IMR-90 (cell line): ENCODE measurements at regions not wholly inside any gene's neighbourhood (a gene's known extent, or its start where the extent isn't known, plus 50 kb on each side); places are given as distances from the start of the nearest gene placed in this dataset.

Experiments
- ATAC-seq: fragments of 200-7000 bp; cut with Tn5 transposase; 2 replicates; pipeline ENCODE4 v1.9.1; 2020; ENCODE audit warnings: low read depth, mild to moderate bottlenecking, moderate library complexity
- BruUV-seq: library from RNA; stranded (reverse); fragments of 400-500 nt; replicated peaks from 2 replicates; lab custom pipeline; 2021; lab: Mats Ljungman, UMichigan
- CTCF ChIA-PET: fragments of 300-600 bp; formaldehyde crosslinking; extraction: SDS; loops from one replicate; lab custom pipeline; 2021; ENCODE audit warnings: antibody characterized with exemption; lab: Yijun Ruan, JAX
- POLR2A ChIA-PET: fragments of 300-600 bp; sonication (Branson Sonifier 250); formaldehyde crosslinking; loops from one replicate; lab custom pipeline; 2022; ENCODE audit warnings: antibody characterized with exemption; ENCODE audit not compliant: unreplicated experiment; lab: Charles Lee
- DNase-seq: peaks from one replicate; pipeline ENCODE4 v3.0.0; 2013
- H2AFZ ChIP-seq: replicated peaks from 2 replicates; pipeline ENCODE3; 2013; ENCODE audit warnings: low read length, mild to moderate bottlenecking; ENCODE audit not compliant: poor library complexity
- H2AK5ac ChIP-seq: 2 replicates; pipeline ENCODE4 v1.6.1; 2013; ENCODE audit warnings: low read depth, low read length, inconsistent platforms
- H2AK9ac ChIP-seq: replicated peaks from 2 replicates; pipeline ENCODE3; 2013; ENCODE audit warnings: mild to moderate bottlenecking, low read depth, low read length, moderate library complexity; ENCODE audit not compliant: poor library complexity
- H2BK120ac ChIP-seq: 2 replicates; pipeline ENCODE4 v1.6.1; 2013; ENCODE audit warnings: low read depth, low read length, inconsistent platforms
- H2BK15ac ChIP-seq: 3 replicates; pipeline ENCODE4 v1.6.1; 2013; ENCODE audit warnings: low read depth, low read length, inconsistent platforms
- H2BK20ac ChIP-seq: 2 replicates; pipeline ENCODE4 v1.6.1; 2013; ENCODE audit warnings: low read depth, mild to moderate bottlenecking, inconsistent platforms, low read length, moderate library complexity
- H2BK5ac ChIP-seq: 2 replicates; pipeline ENCODE4 v1.6.1; 2013; ENCODE audit warnings: mild to moderate bottlenecking, low read depth, low read length, inconsistent platforms; ENCODE audit not compliant: poor library complexity, severe bottlenecking
- H3K14ac ChIP-seq: replicated peaks from 2 replicates; pipeline ENCODE4 v1.6.1; 2013; ENCODE audit warnings: low read depth, low read length, inconsistent platforms
- H3K18ac ChIP-seq: 2 replicates; pipeline ENCODE4 v1.6.1; 2013; ENCODE audit warnings: low read depth, low read length, control low read depth
- H3K23ac ChIP-seq: 2 replicates; pipeline ENCODE4 v1.6.1; 2013; ENCODE audit warnings: low read depth, low read length, inconsistent platforms
- H3K27ac ChIP-seq: 2 replicates; pipeline ENCODE4 v1.5.1; 2013; ENCODE audit warnings: mild to moderate bottlenecking, control low read depth, low read length; ENCODE audit not compliant: insufficient read depth
- H3K27me3 ChIP-seq: 2 replicates; pipeline ENCODE4 v1.6.1; 2013; ENCODE audit warnings: low read length; ENCODE audit not compliant: control insufficient read depth, insufficient read depth
- H3K36me3 ChIP-seq: 2 replicates; pipeline ENCODE4 v1.6.1; 2013; ENCODE audit warnings: low read length, mixed read lengths; ENCODE audit not compliant: control insufficient read depth, insufficient read depth
- H3K4ac ChIP-seq: 2 replicates; pipeline ENCODE4 v1.6.1; 2013; ENCODE audit warnings: low read depth, low read length, inconsistent platforms
- H3K4me1 ChIP-seq: 2 replicates; pipeline ENCODE4 v1.6.1; 2013; ENCODE audit warnings: low read length, mixed read lengths; ENCODE audit not compliant: control insufficient read depth, insufficient read depth
- H3K4me2 ChIP-seq: 2 replicates; pipeline ENCODE4 v1.6.1; 2013; ENCODE audit warnings: low read depth, mild to moderate bottlenecking, control low read depth, low read length, moderate library complexity
- H3K4me3 ChIP-seq: 2 replicates; pipeline ENCODE4 v1.5.1; 2013; ENCODE audit warnings: low read depth, mild to moderate bottlenecking, control low read depth, low read length, moderate library complexity; ENCODE audit not compliant: insufficient read depth
- H3K56ac ChIP-seq: 2 replicates; pipeline ENCODE4 v1.6.1; 2013; ENCODE audit warnings: low read length, inconsistent platforms; ENCODE audit not compliant: insufficient read depth; ENCODE audit errors: extremely low read depth
- H3K79me1 ChIP-seq, 2 experiments: 2 replicates each; pipeline ENCODE4 v1.6.1; 2013; ENCODE audit warnings: low read length in 2 of 2, inconsistent platforms in 1 of 2, low read depth in 1 of 2
- H3K9ac ChIP-seq: 2 replicates; pipeline ENCODE4 v1.6.1; 2013; ENCODE audit warnings: low read depth, low read length, control low read depth
- H3K9me1 ChIP-seq: 2 replicates; pipeline ENCODE4 v1.6.1; 2013; ENCODE audit warnings: low read length, inconsistent platforms; ENCODE audit not compliant: insufficient read depth
- H3K9me3 ChIP-seq: 2 replicates; pipeline ENCODE4 v1.6.1; 2013; ENCODE audit warnings: low read length; ENCODE audit not compliant: control insufficient read depth, insufficient read depth
- H4K20me1 ChIP-seq: 2 replicates; pipeline ENCODE4 v1.6.1; 2013; ENCODE audit warnings: low read length, inconsistent platforms; ENCODE audit not compliant: insufficient read depth
- H4K5ac ChIP-seq: 2 replicates; pipeline ENCODE4 v1.6.1; 2013; ENCODE audit warnings: mild to moderate bottlenecking, low read depth, low read length, control low read depth
- H4K8ac ChIP-seq, 2 experiments: 2 replicates each; pipeline ENCODE4 v1.6.1; 2013; ENCODE audit warnings: low read depth in 2 of 2, low read length in 2 of 2, control low read depth in 1 of 2, inconsistent platforms in 1 of 2
- H4K91ac ChIP-seq: 2 replicates; pipeline ENCODE4 v1.6.1; 2013; ENCODE audit warnings: low read depth, low read length, inconsistent platforms; ENCODE audit not compliant: insufficient read depth
- BHLHE40 ChIP-seq: fragments of 150-350 bp; IDR thresholded peaks from 2 replicates; pipeline ENCODE4 v1.6.1; 2016; ENCODE audit warnings: mild to moderate bottlenecking, low read depth, low read length
- CEBPB ChIP-seq: IDR thresholded peaks from 2 replicates; pipeline ENCODE4 v1.6.1; 2012; ENCODE audit warnings: low read depth, low read length, improper control_type of control experiment
- CHD1 ChIP-seq: IDR thresholded peaks from 2 replicates; pipeline ENCODE4 v1.6.1; 2012; ENCODE audit warnings: low read depth, low read length, improper control_type of control experiment
- CTCF ChIP-seq: conservative IDR thresholded peaks from 2 replicates; pipeline ENCODE4 v1.5.1; 2012; ENCODE audit warnings: mild to moderate bottlenecking, low read depth, low read length, improper control_type of control experiment
- ELK1 ChIP-seq: fragments of 150-350 bp; IDR thresholded peaks from 2 replicates; pipeline ENCODE4 v1.6.1; 2016; ENCODE audit warnings: low read depth, mild to moderate bottlenecking, low read length, moderate library complexity, borderline replicate concordance
- FOS ChIP-seq: fragments of 150-350 bp; IDR thresholded peaks from 2 replicates; pipeline ENCODE4 v1.6.1; 2016; ENCODE audit warnings: low read depth, low read length
- MAFK ChIP-seq: IDR thresholded peaks from 2 replicates; pipeline ENCODE4 v1.6.1; 2012; ENCODE audit warnings: low read depth, low read length, improper control_type of control experiment
- MAZ ChIP-seq: IDR thresholded peaks from 2 replicates; pipeline ENCODE4 v1.6.1; 2012; ENCODE audit warnings: low read depth, mild to moderate bottlenecking, low read length, improper control_type of control experiment, moderate library complexity, borderline replicate concordance
- MXI1 ChIP-seq: IDR thresholded peaks from 2 replicates; pipeline ENCODE4 v1.6.1; 2012; ENCODE audit warnings: low read depth, mild to moderate bottlenecking, low read length, moderate library complexity, borderline replicate concordance
- NFE2L2 ChIP-seq: fragments of 150-350 bp; IDR thresholded peaks from 2 replicates; pipeline ENCODE4 v1.6.1; 2016; ENCODE audit warnings: low read depth, mild to moderate bottlenecking, low read length
- POLR2A ChIP-seq: IDR thresholded peaks from 2 replicates; pipeline ENCODE4 v1.6.1; 2012; ENCODE audit warnings: mild to moderate bottlenecking, low read depth, low read length
- RAD21 ChIP-seq: IDR thresholded peaks from 2 replicates; pipeline ENCODE4 v1.6.1; 2012; ENCODE audit warnings: low read length, improper control_type of control experiment
- RCOR1 ChIP-seq: IDR thresholded peaks from 2 replicates; pipeline ENCODE4 v1.6.1; 2012; ENCODE audit warnings: mild to moderate bottlenecking, low read length, improper control_type of control experiment; ENCODE audit not compliant: insufficient replicate concordance
- RFX5 ChIP-seq: IDR thresholded peaks from 2 replicates; pipeline ENCODE4 v1.8.0; 2012; ENCODE audit warnings: low read depth, mild to moderate bottlenecking, low read length, moderate library complexity
- SMC3 ChIP-seq: fragments of 150-350 bp; IDR thresholded peaks from 2 replicates; pipeline ENCODE4 v1.6.1; 2016; ENCODE audit warnings: low read depth, mild to moderate bottlenecking, antibody characterized with exemption, low read length, moderate library complexity
- USF2 ChIP-seq: fragments of 150-350 bp; IDR thresholded peaks from 2 replicates; pipeline ENCODE4 v1.6.1; 2017; ENCODE audit warnings: mild to moderate bottlenecking, antibody characterized with exemption, low read length, low read depth
- WGBS, 2 experiments: methylation state at CpG; one replicate each; pipeline versions ENCODE4 v1.1.5 to v1.1.7; 2013; ENCODE audit warnings: missing lambda C conversion rate in 2 of 2; ENCODE audit not compliant: insufficient read length in 1 of 2; ENCODE audit errors: extremely low coverage in 2 of 2; 5-methylcytosine and 5-hydroxymethylcytosine counted together
- dilution Hi-C: fragments of 300-500 bp; cut with HindIII; formaldehyde crosslinking; loops from one replicate; pipeline ENCODE4 v1.14.3; 2018; ENCODE audit warnings: low sequenced_read_pairs; ENCODE audit not compliant: unreplicated experiment
- in situ Hi-C: fragments of 300-500 bp; cut with MboI; formaldehyde crosslinking; loops from 3 replicates; pipeline ENCODE4 v1.14.3; 2019; ENCODE audit warnings: low sequenced_read_pairs, inconsistent platforms, mixed read lengths
- intact Hi-C: fragments of 100-400 bp; cut with micrococcal nuclease; formaldehyde crosslinking; loops from 2 replicates; pipeline ENCODE4 v1.10.0; 2022

GRCh38 chr3:176870451-176870850, 326.8 kb downstream of the TBL1XR1 start:
- no peaks in the 10 kb centered on the region for H3K36me3 ChIP-seq
- no peak overlapping the region for H3K18ac ChIP-seq
- BruUV-seq, result no TSS peak
- H3K4me3 ChIP-seq, result no peak overlapping the region
- CTCF ChIA-PET, result no interaction called here
- H2AK9ac ChIP-seq, result no peak overlapping the region
- H3K56ac ChIP-seq, result no peak overlapping the region
- no peak overlapping the region for H3K4ac ChIP-seq
- H4K5ac ChIP-seq, result no peak overlapping the region
- no peak overlapping the region for H3K27ac ChIP-seq
- no peak for DNase-seq
- intact Hi-C loops, result no loop called here
- WGBS, 2 experiments, result no CpG with 5 or more reads among the region's 1 CpG
- no peak overlapping the region for H2AFZ ChIP-seq
- H4K8ac ChIP-seq, result no peak overlapping the region
- TF ChIP-seq FOS (no peak), MXI1 (no peak), SMC3 (no peak), RAD21 (no peak), POLR2A (no peak), ELK1 (no peak), MAZ (no peak), CHD1 (no peak), USF2 (no peak), RFX5 (no peak), BHLHE40 (no peak), CEBPB (no peak), RCOR1 (no peak), NFE2L2 (no peak), MAFK (no peak), CTCF (no peak)
- H3K9ac ChIP-seq, result no peak overlapping the region
- H3K14ac ChIP-seq, result no peak overlapping the region
- in situ Hi-C loops, result no loop called here
- no peaks in the 10 kb centered on the region for H4K20me1 ChIP-seq
- H2BK20ac ChIP-seq, result no peak overlapping the region
- dilution Hi-C loops, result no loop called here
- H2BK120ac ChIP-seq, result no peak overlapping the region
- no peaks in the 10 kb centered on the region for H3K79me1 ChIP-seq
- no peak overlapping the region for H2AK5ac ChIP-seq
- POLR2A ChIA-PET, result no interaction called here
- H2BK15ac ChIP-seq, result no peak overlapping the region
- H2BK5ac ChIP-seq, result no peak overlapping the region
- no peaks in the 10 kb centered on the region; the same call in 1 of the 2 replicates for H3K27me3 ChIP-seq
- no peaks in the 10 kb centered on the region for H3K4me1 ChIP-seq
- H3K9me3 ChIP-seq, result no peaks in the 10 kb centered on the region
- H3K9me1 ChIP-seq, result no peaks in the 10 kb centered on the region
- ATAC-seq, result no peak
- H3K4me2 ChIP-seq, result no peak overlapping the region
- H4K91ac ChIP-seq, result no peak overlapping the region
- no peak overlapping the region for H3K23ac ChIP-seq
